ENCODE measurements at regions not wholly inside any gene's neighbourhood (a gene's known extent, or its start where the extent isn't known, plus 50 kb on each side); places are given as distances from the start of the nearest gene placed in this dataset.

GRCh38 chr2:182625814-182626213 lies 90.2 kb upstream of the DNAJC10 start:
- POLR2A ChIA-PET, result no interaction called here
- TF ChIP-seq ZNF335 (tag by site-specific recombination; conservative IDR thresholded peaks at IDR 0.05) (no peak), SCRT1 (tag by site-specific recombination; IDR thresholded peaks at IDR 0.05; ENCODE audit: borderline replicate concordance) (peak; percentile 49; the same call in 1 of the 2 replicates), SCRT2 (tag by site-specific recombination; IDR thresholded peaks at IDR 0.05) (peak; percentile 68)
- Histone ChIP-seq H3K27ac (ENCODE audit: extremely low read depth, low read depth, low read length) (no peak overlapping the region), H3K9me3 (ENCODE audit: control insufficient read depth, insufficient read depth, low read depth, low read length) (no peaks in the 10 kb centered on the region), H3K4me3 (ENCODE audit: low read depth, low read length) (no peak overlapping the region), H3K4me1 (ENCODE audit: control insufficient read depth, insufficient read depth, low read length) (no peaks in the 10 kb centered on the region), H3K36me3 (ENCODE audit: control insufficient read depth in 2 of 2, insufficient read depth in 1 of 2, low read length in 2 of 2) (no peaks in the 10 kb centered on the region)
- CTCF ChIA-PET, result no interaction called here

GRCh38 chr2:182628916-182629315 lies 87.1 kb upstream of the DNAJC10 start:
- no peaks in the 10 kb centered on the region for H3K9me3 ChIP-seq (ENCODE audit: control insufficient read depth, insufficient read depth, low read depth, low read length)
- H3K27ac ChIP-seq (ENCODE audit: extremely low read depth, low read depth, low read length), result no peak overlapping the region
- no peak overlapping the region for H3K4me3 ChIP-seq (ENCODE audit: low read depth, low read length)
- POLR2A ChIA-PET, result no interaction called here
- CTCF ChIA-PET, result no interaction called here
- no peak for TF ChIP-seq ZNF202 (tag by site-specific recombination; IDR thresholded peaks at IDR 0.05; ENCODE audit: borderline replicate concordance)
- no peak for TF ChIP-seq RBAK (tag by site-specific recombination; IDR thresholded peaks at IDR 0.05)
- TF ChIP-seq SETDB1 (IDR thresholded peaks at IDR 0.05; ENCODE audit: insufficient read length, low read length), result no peak
- no peak for TF ChIP-seq ZBTB26 (tag by site-specific recombination; optimal IDR thresholded peaks at IDR 0.05)
- no peak for TF ChIP-seq ZNF610 (tag by site-specific recombination; IDR thresholded peaks at IDR 0.05; ENCODE audit: borderline replicate concordance)
- TF ChIP-seq ZNF677 (tag by site-specific recombination; IDR thresholded peaks at IDR 0.05), result no peak
- no peak for TF ChIP-seq ELK4 (IDR thresholded peaks at IDR 0.05; ENCODE audit: borderline replicate concordance, low read depth, low read length)
- no peak for TF ChIP-seq ZNF626 (tag by site-specific recombination; IDR thresholded peaks at IDR 0.05)
- H3K4me1 ChIP-seq (ENCODE audit: control insufficient read depth, insufficient read depth, low read length), result no peaks in the 10 kb centered on the region
- no peaks in the 10 kb centered on the region for H3K36me3 ChIP-seq (ENCODE audit: control insufficient read depth in 2 of 2, insufficient read depth in 1 of 2, low read length in 2 of 2)

GRCh38 chr2:182630207-182630606 lies 85.8 kb upstream of the DNAJC10 start:
- POLR2A ChIA-PET, result no interaction called here
- Histone ChIP-seq H3K9me3 (ENCODE audit: control insufficient read depth, insufficient read depth, low read depth, low read length) (no peaks in the 10 kb centered on the region), H3K4me1 (ENCODE audit: control insufficient read depth, insufficient read depth, low read length) (no peaks in the 10 kb centered on the region), H3K4me3 (ENCODE audit: low read depth, low read length) (no peak overlapping the region), H3K27ac (ENCODE audit: extremely low read depth, low read depth, low read length) (no peak overlapping the region), H3K36me3 (ENCODE audit: control insufficient read depth in 2 of 2, insufficient read depth in 1 of 2, low read length in 2 of 2) (no peaks in the 10 kb centered on the region)
- CTCF ChIA-PET, result no interaction called here
- no peak for TF ChIP-seq ZNF223 (tag by site-specific recombination; IDR thresholded peaks at IDR 0.05)
- no peak for TF ChIP-seq ZNF302 (tag by site-specific recombination; IDR thresholded peaks at IDR 0.05; ENCODE audit: low read depth)
- TF ChIP-seq ZNF391 (tag by site-specific recombination; IDR thresholded peaks at IDR 0.05; ENCODE audit: borderline replicate concordance, low read depth), result no peak
- TF ChIP-seq ZNF335 (tag by site-specific recombination; conservative IDR thresholded peaks at IDR 0.05), result no peak
- TF ChIP-seq ZNF274 (IDR thresholded peaks at IDR 0.05; ENCODE audit: low read length), result no peak
- TF ChIP-seq ZNF274 (tag by site-specific recombination; IDR thresholded peaks at IDR 0.05; ENCODE audit: borderline replicate concordance), result no peak
- no peak for TF ChIP-seq ZNF404 (tag by site-specific recombination; IDR thresholded peaks at IDR 0.05)
- no peak for TF ChIP-seq PRDM4 (tag by site-specific recombination; IDR thresholded peaks at IDR 0.05)
- TF ChIP-seq ZSCAN18 (tag by site-specific recombination; IDR thresholded peaks at IDR 0.05), result no peak
- TF ChIP-seq ZNF514 (tag by site-specific recombination; IDR thresholded peaks at IDR 0.05), result no peak
- TF ChIP-seq ZNF157 (tag by site-specific recombination; IDR thresholded peaks at IDR 0.05), result no peak
- TF ChIP-seq ZNF670 (tag by site-specific recombination; IDR thresholded peaks at IDR 0.05; ENCODE audit: low read depth), result no peak

Measured in HEK293 (cell line).